ENCODE measurements at regions not wholly inside any gene's neighbourhood (a gene's known extent, or its start where the extent isn't known, plus 50 kb on each side); places are given as distances from the start of the nearest gene placed in this dataset.

DNA sequence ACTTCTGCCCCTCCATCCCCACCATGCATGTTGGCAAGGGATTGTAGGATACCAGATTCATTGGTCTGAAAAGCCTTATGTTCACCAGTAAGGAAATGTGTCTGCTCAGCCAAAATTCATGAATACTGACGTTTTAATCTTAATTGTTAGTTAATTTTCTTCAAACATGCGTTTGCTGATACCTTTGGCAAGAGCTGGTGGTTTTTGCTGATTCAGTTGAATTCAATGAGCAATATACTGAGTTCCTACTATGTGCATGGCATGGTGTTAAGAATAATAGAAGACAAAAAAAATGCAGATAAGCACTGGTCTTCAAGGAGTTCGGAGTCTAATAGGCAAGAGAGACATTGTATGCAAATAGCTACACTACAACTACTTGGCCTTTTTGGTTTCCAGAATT is 811.6 kb downstream of the BCL11A start:
- no peak for DNase-seq (ENCODE audit: low read depth, low spot score)

DNA sequence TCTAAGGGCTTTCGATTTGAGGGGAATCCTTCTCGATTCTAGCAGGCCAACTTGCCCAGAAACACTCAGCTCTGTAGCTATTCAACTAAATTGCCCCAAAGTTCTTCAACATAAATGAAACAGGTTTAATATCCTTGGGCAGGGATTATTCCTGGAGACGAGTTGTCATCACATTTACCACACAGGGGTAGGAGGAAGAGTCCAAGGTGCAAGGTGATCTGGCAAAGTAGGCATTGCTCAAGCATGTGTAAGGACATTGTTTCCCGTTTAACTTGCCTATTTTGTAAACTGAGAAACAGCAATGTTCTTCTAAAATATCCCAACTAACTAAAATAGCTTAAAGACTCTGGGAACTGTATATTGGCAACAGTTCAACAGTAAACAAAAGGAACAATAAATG is 814.3 kb downstream of the BCL11A start:
- DNase-seq (ENCODE audit: low read depth, low spot score): no peak

DNA sequence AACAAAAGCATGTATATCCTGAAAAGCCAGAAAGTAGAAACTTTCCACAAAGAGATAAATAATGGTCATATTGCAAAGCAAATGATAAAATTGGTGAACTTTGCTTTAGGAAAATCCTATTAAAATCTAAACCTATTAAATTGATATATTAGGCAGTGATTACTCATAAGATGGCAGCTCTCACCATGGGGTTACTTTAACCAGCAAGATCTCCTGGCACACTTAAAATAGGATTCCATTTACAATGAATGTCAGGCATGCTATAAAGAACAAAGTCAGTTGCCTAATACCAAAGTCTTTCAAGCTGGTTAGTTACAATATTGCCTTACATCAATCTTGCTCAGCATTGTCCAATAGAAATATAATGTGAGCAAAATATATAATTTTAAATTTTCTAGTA is 816.2 kb downstream of the BCL11A start:
- DNase-seq (ENCODE audit: low read depth, low spot score): no peak

DNA sequence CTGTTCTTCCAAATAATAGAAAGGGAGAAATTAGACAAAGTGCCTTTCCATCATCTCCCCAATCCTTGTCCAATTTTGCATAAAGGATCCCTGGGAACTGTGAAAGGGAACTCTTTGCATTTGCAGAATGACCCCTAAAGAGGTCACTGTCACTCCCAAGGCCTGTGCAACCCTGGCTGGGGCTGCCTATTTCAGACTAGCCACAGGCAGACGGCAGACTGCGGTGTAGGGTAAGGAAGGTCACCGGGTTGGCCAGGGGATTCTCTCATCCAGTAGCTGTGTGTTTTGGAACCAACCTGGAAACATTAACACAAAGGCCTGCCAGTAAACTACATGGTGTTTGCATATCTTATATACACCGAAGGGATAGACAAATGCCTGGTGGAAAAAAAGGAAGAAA is 818.7 kb downstream of the BCL11A start:
- no peak for DNase-seq (ENCODE audit: low read depth, low spot score)

DNA sequence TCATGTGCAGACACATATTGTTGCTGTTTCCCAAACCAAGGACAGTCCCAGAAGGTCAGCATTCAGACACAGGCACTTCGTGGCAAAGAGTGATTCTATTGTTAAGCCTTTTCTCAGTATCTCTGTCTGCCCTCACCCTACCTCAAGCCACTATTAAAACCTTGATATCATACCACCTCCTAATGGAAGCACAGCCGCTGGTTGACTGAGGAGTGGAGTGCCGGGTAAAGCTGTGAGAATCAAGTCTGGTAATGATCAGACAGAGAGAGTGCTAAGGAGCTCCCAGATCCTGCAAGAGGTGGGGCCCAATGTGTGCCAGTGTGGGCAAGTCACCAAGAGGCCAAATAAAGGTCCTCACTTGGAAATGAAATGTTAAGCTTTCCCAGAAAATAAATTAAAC is 819.5 kb downstream of the BCL11A start:
- no peak for DNase-seq (ENCODE audit: low read depth, low spot score)

DNA sequence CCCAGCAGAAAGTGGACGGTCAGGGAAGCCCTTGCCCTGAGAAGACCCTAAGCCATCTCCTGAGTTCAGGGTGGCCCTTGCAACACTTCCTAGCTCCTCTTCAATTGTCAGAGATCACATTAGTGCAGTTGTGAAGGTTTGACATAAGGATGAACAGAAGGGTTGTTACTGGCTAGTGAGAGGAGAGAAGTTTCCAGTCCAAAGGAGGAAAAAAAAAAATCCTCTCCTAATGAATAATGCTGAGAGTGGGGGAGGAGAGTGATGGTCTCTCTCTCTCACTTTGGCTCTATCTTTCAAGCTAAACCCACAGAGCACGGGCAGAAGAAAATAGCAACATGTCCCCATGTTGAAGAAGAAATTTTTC is 819.9 kb downstream of the BCL11A start:
- no peak for DNase-seq (ENCODE audit: low read depth, low spot score)

DNA sequence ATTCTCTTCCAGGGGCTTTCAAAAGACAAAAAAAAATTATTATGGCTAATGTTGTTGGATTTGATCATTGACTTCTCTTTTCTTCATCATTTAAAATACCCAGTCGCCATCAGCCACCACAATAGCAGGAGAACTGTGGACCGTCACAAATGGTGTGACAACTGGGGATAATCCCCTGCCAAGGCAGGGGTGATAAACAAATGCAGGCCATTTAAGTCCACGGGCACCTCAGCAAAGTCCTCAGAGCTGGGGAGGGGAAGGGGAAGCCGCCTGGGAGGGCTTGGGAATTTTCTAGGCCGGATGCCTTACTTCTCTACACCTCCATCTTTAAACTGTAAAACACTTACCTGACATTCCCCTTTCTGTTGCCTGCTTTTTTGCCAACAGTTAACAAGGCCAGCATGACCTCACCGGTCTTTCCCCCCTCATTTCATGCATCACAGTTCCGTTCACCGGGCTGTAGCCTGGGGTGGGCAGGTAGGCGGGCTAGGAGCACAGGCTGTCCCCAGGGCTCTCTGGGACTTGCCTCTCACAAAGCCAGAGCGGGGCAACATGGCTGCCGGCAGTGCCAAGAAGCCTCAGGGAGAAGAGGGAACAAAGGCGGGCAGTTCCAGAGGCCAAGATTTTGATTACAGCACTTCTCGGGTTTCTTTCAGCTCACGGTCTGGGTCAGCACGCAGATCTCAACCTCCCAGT is 820.4 kb downstream of the BCL11A start:
- no peak for DNase-seq (ENCODE audit: low read depth, low spot score)

DNA sequence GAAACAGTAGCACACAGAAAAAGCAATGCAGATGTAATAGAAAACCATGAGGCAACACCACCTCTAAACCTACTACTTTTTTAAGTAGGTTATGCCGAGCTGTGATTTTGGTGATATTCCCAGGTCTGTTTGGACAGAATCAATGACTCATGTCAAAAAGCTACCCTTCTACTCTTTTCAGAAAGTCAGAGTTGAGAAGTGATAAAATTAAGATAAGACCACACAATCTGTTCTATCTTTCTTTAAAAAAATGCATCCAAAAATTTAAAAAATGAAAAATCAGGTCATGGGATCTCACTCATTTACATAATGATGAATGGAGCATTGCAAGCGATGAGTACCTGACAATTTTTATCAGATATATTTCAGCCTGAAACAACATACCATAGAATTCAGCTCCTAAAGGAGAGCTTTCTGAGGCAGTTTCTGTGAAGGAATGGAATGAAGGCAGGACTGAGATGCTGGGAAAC is 826.3 kb downstream of the BCL11A start:
- DNase-seq (ENCODE audit: low read depth, low spot score): no peak

DNA sequence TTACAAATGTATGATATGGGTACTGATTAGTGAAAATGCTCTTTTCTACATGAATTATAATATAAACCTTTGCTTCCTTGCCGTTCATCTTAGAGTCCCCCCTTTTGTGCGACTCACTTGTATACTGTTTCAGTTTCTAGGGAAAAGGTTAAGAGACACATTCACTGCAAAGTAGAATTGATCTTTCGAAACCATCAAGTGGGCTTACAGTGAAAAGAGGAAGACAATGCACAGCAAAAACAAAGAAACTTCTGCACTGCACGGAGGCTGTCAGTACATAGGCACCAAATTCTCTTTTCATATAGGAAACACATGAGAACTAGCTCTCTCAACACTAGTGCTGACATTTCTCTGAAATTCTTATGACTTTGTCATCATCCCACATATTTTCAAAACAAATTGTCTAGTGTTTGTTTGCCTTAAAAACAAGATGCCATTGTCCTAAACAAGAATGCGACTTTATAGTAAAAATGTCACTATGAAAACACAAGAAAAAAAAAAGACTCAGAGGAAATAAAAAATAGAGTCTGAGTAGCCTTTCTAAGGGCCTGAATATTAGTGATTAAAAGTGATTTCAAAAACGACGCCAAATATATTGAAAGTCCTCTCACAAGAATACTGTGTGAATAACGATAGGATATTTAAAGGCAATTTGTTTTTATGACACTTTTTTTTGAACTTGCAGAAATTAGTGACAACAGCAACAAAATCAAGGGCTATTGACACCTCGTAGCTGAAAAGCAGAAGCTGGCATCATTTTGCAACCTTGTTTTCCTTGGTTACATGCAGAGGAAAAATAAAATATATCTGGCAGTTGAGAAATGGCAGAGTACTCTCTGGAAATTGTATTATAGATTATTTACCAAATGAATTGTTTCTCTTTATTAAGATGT is 827.0 kb downstream of the BCL11A start:
- no peak for DNase-seq (ENCODE audit: low read depth, low spot score)

DNA sequence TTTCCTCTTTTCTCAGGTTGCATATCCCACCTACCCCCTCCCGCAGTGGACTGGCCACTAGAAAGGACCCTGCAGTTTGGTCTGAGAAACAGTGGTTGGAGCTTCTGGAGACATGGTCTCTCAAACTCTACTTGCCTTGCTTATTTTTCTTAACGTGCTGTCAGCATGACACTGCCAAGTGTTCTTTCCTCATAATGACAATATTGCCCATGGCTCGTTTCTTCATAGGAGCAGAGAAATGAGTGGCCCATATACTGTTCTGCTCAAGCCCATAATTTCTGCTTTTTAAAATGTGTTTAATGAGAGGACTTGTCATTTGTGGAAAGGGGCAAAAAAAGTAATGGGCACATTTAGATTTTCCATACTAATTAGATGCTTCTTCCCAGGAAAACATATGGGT is 828.7 kb downstream of the BCL11A start:
- DNase-seq (ENCODE audit: low read depth, low spot score): no peak

DNA sequence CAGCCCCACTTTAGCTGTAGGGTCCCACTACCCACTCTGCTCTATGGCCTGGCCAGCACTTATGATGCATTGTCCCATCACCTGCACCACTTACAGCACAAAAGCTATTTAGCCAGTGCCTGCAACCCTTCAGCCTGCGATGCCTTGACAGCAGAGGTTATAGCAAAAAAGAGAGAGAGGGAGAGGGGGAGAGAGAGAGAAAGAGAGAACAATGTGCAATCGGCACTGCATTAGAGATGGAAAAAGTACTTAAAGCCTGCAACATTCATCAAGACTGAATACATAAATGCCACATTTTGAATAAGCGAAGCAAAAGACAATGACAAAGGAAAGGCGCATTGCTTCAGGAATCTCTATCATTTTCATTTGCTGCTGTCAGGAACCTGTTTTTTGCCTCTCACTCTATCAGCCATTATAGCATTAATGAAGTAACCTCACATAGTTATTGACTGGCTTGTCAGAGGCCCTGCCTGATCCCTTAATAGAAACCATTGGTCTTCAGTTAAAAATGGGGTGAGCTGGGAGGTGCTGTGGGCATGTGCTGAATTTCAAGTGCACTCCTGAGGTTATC is 833.1 kb downstream of the BCL11A start:
- no peak for DNase-seq (ENCODE audit: low read depth, low spot score)

DNA sequence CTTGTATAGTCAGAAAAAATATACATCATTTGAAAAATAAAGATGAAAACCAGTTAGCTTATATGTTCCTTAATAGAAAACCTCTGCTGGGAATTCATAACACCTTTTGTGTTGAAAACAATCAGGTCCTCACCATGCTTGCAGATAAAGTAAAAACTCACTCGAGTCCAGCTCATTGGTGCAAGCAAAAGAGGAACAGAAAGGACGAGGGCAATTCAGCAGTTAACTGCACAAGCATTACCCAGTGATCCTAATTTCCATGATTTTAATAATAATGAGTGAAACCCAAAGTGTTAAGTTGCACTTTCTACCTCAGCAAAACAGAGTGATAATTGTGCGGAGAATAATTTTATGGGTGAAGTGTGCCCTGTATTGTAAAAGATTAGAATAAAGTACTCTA is 839.9 kb downstream of the BCL11A start:
- DNase-seq (ENCODE audit: low read depth, low spot score): no peak

DNA sequence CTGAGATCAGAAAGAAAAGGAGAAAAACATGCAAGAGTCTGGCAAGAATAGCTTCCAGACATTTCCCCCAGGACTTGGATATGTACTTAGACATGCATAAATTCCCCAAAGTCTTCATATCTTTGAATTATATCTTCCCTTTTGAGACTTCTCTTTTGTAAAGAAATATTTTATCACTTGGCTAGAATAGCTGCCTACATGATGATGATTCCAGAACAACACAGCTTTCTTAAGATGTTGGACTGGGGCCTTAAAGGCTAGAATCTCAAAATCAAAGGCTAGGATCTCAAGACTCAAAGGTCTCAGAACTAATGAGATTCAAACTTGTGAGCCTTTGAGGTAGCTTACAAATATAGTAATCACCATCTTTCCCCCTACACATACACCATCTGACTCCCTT is 842.3 kb downstream of the BCL11A start:
- no peak for DNase-seq (ENCODE audit: low read depth, low spot score)

DNA sequence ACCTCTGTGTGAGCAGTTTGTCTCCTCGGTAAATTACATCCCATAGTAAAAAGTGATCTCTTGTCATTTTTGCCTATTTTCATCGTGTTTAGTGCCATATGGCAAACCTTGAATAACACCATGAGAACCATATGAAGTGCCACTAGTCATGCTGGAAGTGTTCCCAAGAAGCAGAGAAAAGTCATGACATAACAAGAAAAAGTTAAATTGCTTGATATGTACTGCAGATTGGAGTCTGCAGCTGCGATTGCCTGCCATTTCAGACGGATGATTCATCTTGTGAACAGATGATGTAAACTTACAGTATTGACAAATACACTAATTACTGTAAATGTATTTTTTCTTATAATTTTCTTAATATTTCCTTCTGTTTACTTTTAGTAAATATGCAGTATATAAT is 846.7 kb downstream of the BCL11A start:
- DNase-seq (ENCODE audit: low read depth, low spot score): no peak

DNA sequence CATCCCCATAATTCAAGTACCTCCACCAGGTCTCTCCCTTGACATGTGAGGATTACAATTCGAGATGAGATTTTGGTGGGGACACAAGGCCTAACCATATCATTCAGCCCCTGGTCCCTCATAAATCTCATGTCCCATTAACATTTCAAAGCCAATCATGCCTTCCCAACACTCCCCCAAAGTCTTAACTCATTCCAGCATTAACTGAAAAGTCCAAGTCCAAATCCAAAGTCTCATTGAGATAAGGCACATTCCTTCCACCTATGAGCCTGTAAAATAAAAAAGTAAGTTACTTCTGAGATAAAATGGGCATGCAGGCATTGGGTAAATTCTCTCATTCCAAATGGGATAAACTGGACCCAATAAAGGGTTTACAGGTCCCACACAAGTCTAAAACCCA is 849.7 kb downstream of the BCL11A start:
- DNase-seq (ENCODE audit: low read depth, low spot score): no peak

DNA sequence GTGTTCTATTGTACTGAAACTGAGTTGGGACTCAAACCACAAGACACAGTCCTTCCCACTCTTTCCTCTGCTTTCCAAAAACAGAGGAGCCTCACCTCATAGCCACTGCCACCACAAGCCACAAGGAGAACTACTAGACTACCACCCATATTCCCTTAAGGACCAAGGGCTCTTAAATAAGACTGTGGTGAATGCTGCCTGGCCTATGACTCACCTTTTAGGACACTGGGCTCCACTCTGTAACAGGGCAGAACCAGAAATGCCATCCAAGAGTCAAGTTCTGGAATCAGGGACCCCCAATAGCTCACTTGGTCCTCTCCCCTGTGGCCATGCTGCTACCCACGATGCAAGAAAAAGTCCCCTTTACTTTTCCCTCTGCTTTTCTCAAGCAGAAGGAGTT is 851.4 kb downstream of the BCL11A start:
- DNase-seq (ENCODE audit: low read depth, low spot score): no peak

DNA sequence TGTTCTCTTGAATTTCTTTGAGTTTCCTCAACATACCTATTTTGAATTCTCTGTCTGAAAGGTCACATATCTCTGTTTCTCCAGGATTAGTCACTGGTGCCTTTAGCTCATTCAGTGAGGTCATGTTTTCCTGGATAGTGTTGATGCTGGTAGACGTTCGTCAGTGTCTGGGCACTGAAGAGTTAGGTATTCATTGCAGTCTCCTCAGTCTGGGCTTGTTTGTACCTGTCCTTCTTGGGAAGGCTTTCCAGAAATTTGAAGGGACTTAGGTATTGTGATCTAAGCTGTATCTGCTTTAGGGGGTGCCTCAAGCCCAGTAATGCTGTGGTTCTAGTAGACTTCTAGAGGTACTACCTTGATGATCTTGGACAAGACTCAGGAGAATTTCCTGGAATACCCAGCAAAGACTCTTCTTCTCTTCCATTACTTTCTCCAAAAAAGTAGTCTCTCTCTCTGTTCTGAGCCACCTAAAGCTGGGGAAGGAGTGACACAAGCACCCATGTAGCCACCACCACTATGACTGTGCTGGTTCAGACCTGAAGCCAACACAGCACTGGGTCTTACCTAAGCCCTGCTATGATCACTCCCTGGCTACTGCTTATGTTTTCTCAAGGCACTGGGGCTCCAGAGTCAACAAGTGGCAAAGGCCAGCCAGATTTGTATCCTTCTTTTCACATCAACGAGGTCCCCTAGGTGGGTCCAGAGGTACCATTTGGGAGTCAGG is 852.0 kb downstream of the BCL11A start:
- DNase-seq (ENCODE audit: low read depth, low spot score): no peak

DNA sequence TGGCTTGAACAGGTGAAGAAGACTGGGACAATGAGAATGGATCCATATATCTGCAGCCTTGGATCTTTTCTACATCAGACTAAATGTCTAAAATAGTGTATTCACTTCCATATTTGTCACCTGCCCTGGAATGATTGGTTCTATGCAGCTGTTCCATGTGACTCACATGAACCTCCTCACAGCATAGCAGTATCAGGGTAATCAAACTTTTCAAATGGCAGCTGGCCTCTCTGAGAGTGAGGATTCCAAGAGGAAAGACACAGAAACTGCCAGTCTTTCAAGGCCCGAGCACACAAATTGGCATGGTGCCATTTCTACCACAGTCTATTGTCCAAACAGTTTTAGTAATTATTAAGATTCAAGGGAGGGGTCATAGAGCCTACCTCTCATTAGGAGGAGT is 859.3 kb downstream of the BCL11A start:
- no peak for DNase-seq (ENCODE audit: low read depth, low spot score)

DNA sequence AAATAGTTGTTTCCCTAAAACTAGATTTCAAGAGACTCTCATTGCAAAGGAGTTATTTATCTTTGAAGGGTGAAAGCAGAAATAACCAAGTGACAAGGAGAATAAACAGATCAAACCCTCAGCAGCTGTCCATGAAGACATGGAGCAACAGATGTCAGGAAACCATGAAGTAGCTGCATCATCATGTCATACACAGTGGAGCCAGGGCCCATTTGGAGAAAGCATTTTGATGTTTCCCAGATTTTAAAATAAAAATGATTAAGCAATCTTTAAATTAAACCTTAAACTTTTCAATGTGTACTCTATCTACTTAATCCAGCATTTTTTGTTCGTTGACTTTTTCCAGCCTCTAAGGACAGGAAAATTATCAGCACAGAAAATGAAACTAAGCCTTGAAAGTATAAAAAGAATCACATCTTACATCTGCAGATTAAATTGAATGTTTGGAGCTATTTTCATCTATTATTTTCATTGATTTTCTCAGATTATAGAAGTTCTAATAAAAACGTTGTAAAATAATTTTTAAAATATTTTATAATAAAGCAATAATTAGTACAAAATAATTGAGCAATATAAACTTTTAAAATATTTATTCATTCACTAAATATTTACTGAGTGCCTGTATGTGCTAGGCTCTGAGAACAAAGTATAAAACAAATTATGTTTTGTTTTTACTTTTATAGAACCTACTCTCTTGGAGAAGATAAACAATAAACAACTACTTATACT is 860.1 kb downstream of the BCL11A start:
- DNase-seq (ENCODE audit: low read depth, low spot score): no peak

DNA sequence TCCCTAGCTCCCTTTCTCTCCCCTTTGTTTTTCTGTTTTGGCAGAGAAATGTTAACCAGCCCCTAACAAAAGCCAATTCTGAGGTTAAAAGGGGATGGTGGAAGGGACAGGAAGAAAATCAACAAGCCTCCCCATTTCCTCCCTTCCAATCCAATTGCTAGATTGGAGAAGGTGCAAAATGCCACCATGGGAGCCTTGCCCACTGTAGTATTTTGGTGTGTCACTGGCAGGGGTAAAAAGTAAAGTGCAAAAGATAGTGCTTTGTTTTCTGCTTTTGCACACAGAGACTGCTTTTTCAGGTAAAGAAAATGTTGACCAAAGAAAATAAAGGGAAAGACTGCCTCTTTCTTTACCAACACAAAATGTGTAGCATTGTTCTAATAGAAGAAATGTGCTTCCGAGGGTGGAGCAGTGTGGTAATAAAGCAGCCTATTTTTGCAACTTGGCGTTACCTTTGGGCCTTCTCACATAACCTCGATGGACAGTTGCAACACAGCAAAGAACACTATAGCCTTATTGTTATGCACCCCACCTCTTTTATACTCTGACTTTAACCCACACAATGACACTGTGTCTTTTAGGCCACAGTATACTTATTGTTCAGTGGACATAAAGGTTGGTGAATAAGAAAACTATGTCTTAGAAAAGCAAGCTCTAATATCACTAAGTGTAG is 861.8 kb downstream of the BCL11A start:
- DNase-seq (ENCODE audit: low read depth, low spot score): no peak

DNA sequence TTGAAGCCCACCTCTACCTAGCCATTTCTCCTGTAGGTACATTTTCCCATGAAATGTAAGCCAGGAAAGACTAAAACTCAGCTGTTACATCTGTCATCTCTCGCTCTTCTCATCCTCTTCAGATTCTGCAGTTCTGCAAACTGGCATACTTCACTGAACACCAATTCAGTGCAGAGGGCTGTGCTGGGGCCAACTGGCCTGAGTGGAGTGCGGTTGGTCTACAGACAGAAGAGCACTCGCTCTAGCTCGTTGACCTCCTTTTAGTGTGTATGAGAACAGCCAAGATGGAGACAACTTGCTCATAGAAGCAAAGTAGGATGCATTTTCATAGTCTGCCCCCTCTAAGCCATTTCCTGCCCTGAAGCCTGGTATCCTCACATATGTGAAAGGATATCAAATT is 862.6 kb downstream of the BCL11A start:
- no peak for DNase-seq (ENCODE audit: low read depth, low spot score)
